HG02610 (cell line): ENCODE measurements at regions not wholly inside any gene's neighbourhood (a gene's known extent, or its start where the extent isn't known, plus 50 kb on each side); places are given as distances from the start of the nearest gene placed in this dataset.

Source experiments
- ATAC-seq: cut with Tn5 transposase; IDR thresholded peaks from one replicate; pipeline ENCODE4 v1.9.1; 2021; ENCODE audit warnings: mild to moderate bottlenecking, moderate library complexity; ENCODE audit not compliant: unreplicated experiment

GRCh38 chr15:69955240-69955894, 142.3 kb downstream of the TLE3 start:
- ATAC-seq, result no peak

GRCh38 chr15:69956417-69956816, 141.3 kb downstream of the TLE3 start:
- ATAC-seq, result no peak

- no peak for ATAC-seq
Observed at GRCh38 chr15:69957175-69957574, 140.5 kb downstream of the TLE3 start.

GRCh38 chr15:69958496-69959084, 139.1 kb downstream of the TLE3 start:
- no peak for ATAC-seq

GRCh38 chr15:69962561-69962960, 135.2 kb downstream of the TLE3 start:
- no peak for ATAC-seq

- no peak for ATAC-seq
Observed at GRCh38 chr15:69963385-69963784, 134.3 kb downstream of the TLE3 start.

- no peak for ATAC-seq
Observed at GRCh38 chr15:69971771-69972170, 125.9 kb downstream of the TLE3 start.

- ATAC-seq, result no peak
Observed at GRCh38 chr15:69972436-69972835, 125.3 kb downstream of the TLE3 start.

GRCh38 chr15:69973102-69973714, 124.5 kb downstream of the TLE3 start:
- no peak for ATAC-seq

GRCh38 chr15:69973880-69974279, 123.8 kb downstream of the TLE3 start:
- no peak for ATAC-seq

GRCh38 chr15:69974321-69974720, 123.4 kb downstream of the TLE3 start:
- ATAC-seq, result no peak

- no peak for ATAC-seq
Observed at GRCh38 chr15:69976366-69976994, 121.2 kb downstream of the TLE3 start.

GRCh38 chr15:69978603-69979002, 119.1 kb downstream of the TLE3 start:
- no peak for ATAC-seq

GRCh38 chr15:69979262-69979661, 118.5 kb downstream of the TLE3 start:
- ATAC-seq, result peak; percentile 47

GRCh38 chr15:69979783-69980182, 117.9 kb downstream of the TLE3 start:
- ATAC-seq, result peak; percentile 74

GRCh38 chr15:69980341-69981059, 117.2 kb downstream of the TLE3 start:
- no peak for ATAC-seq

GRCh38 chr15:69982037-69982436, 115.7 kb downstream of the TLE3 start:
- ATAC-seq, result no peak

- ATAC-seq, result no peak
Observed at GRCh38 chr15:69983696-69984265, 113.9 kb downstream of the TLE3 start.

- no peak for ATAC-seq
Observed at GRCh38 chr15:69987492-69988489, 109.9 kb downstream of the TLE3 start.
